Uterus (tissue), 3 donors: ENCODE measurements at regions not wholly inside any gene's neighbourhood (a gene's known extent, or its start where the extent isn't known, plus 50 kb on each side); places are given as distances from the start of the nearest gene placed in this dataset.
"Not testable (repeated sequence)": the region's sequence is repeated elsewhere in the genome, so short reads cannot be mapped to it uniquely, and the experiment has no call there.

Experiments
- DNase-seq, 2 donors: peaks; one replicate each; pipeline ENCODE4 v3.0.0-alpha.2; 2019 to 2020
- H3K27ac ChIP-seq, 2 donors: fragments of 200-600 bp; sonication (generic); 1 replicate in 1 of 2; 2 replicates in 1 of 2; pipeline ENCODE4 v1.5.1; 2016 to 2018
- H3K27me3 ChIP-seq, 2 donors: fragments of 200-600 bp; sonication (generic); one replicate each; pipeline ENCODE4 v1.5.1; 2018 to 2019; ENCODE audit warnings: control low read depth in 1 of 2
- H3K36me3 ChIP-seq, 2 donors: fragments of 200-600 bp; sonication (generic); one replicate each; pipeline ENCODE4 v1.5.1; 2019; ENCODE audit warnings: control low read depth in 1 of 2
- H3K4me1 ChIP-seq, 2 donors: fragments of 200-600 bp; sonication (generic); one replicate each; pipeline ENCODE4 v1.5.1; 2018 to 2019; ENCODE audit warnings: control low read depth in 1 of 2
- H3K4me3 ChIP-seq, 2 donors: fragments of 200-600 bp; sonication (generic); 1 replicate in 1 of 2; 2 replicates in 1 of 2; pipeline ENCODE4 v1.5.1; 2018 to 2019; ENCODE audit warnings: mild to moderate bottlenecking in 1 of 2
- H3K9me3 ChIP-seq, 2 donors: fragments of 200-600 bp; sonication (generic); one replicate each; pipeline ENCODE4 v1.5.1; 2019; ENCODE audit warnings: control low read depth in 1 of 2
- POLR2A ChIP-seq, 2 donors: fragments of 450-650 bp; IDR thresholded peaks; one replicate each; pipeline ENCODE4 v1.6.1; 2016; ENCODE audit warnings: antibody characterized with exemption in 2 of 2, mild to moderate bottlenecking in 1 of 2, moderate library complexity in 1 of 2
- intact Hi-C: fragments of 100-400 bp; cut with DNase I; formaldehyde crosslinking; loops from one replicate; pipeline ENCODE4 v1.15.1; 2023; ENCODE audit warnings: low total_unique reads
- TF ChIP-seq, protein P1 (sequence below), 4 experiments: fragments of 200-600 bp in 2 of 4; fragments of 450-650 bp in 2 of 4; sonication (generic) in 2 of 4; IDR thresholded peaks; one replicate each; pipeline ENCODE4 v1.5.1; 2016 to 2019; ENCODE audit warnings: antibody characterized with exemption in 4 of 4, mild to moderate bottlenecking in 2 of 4, moderate library complexity in 1 of 4
- donor health status: DM: yes; HTN: yes; CAD: no.

GRCh38 chr3:20842002-20842401 is 656.0 kb upstream of the SGO1 start:
- TF ChIP-seq, protein P1, sequence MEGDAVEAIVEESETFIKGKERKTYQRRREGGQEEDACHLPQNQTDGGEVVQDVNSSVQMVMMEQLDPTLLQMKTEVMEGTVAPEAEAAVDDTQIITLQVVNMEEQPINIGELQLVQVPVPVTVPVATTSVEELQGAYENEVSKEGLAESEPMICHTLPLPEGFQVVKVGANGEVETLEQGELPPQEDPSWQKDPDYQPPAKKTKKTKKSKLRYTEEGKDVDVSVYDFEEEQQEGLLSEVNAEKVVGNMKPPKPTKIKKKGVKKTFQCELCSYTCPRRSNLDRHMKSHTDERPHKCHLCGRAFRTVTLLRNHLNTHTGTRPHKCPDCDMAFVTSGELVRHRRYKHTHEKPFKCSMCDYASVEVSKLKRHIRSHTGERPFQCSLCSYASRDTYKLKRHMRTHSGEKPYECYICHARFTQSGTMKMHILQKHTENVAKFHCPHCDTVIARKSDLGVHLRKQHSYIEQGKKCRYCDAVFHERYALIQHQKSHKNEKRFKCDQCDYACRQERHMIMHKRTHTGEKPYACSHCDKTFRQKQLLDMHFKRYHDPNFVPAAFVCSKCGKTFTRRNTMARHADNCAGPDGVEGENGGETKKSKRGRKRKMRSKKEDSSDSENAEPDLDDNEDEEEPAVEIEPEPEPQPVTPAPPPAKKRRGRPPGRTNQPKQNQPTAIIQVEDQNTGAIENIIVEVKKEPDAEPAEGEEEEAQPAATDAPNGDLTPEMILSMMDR (IDR thresholded peaks at IDR 0.05) = no peak
- TF ChIP-seq POLR2A (IDR thresholded peaks at IDR 0.05) = no peak
- H3K4me3 ChIP-seq = no peak overlapping the region
- H3K27ac ChIP-seq = no peak overlapping the region
- H3K9me3 ChIP-seq = no peaks in the 10 kb centered on the region
- intact Hi-C loops = no loop called here
- H3K27me3 ChIP-seq = no peaks in the 10 kb centered on the region
- no peaks in the 10 kb centered on the region for H3K4me1 ChIP-seq
- DNase-seq = no peak
- no peaks in the 10 kb centered on the region for H3K36me3 ChIP-seq

GRCh38 chr3:20837676-20838302 is 651.8 kb upstream of the SGO1 start:
- Histone ChIP-seq H3K36me3 (no peaks in the 10 kb centered on the region), H3K4me3 (no peak overlapping the region), H3K4me1 (no peaks in the 10 kb centered on the region), H3K27me3 (no peaks in the 10 kb centered on the region), H3K27ac (no peak overlapping the region), H3K9me3 (no peaks in the 10 kb centered on the region)
- intact Hi-C loops = no loop called here
- no peak for DNase-seq
- TF ChIP-seq, protein P1 (IDR thresholded peaks at IDR 0.05) = no peak
- TF ChIP-seq POLR2A (IDR thresholded peaks at IDR 0.05) = no peak

DNA sequence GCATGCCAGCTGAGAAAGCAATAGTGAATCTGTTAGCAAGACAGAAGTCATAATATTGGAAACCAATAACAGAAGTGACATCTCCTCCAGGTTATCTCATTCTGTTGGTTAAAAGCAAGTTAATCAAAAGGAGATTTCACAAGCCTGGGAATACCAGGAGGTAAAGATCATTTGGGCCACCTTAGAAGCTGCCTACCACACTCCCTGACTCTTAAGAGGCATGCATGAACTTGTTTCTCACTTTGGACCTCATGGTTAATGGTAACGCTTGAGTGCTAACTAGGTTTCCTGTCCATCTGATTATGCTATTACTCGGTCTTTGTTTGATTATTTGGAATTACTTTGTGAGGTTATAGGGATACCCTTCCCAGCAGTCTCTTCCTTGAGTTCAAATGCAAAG is 650.8 kb upstream of the SGO1 start:
- H3K27me3 ChIP-seq = no peaks in the 10 kb centered on the region
- no peak for DNase-seq
- no peaks in the 10 kb centered on the region for H3K9me3 ChIP-seq
- H3K4me3 ChIP-seq = no peak overlapping the region
- H3K4me1 ChIP-seq = no peaks in the 10 kb centered on the region
- no peak overlapping the region for H3K27ac ChIP-seq
- no peaks in the 10 kb centered on the region for H3K36me3 ChIP-seq
- no peak for TF ChIP-seq POLR2A (IDR thresholded peaks at IDR 0.05)
- TF ChIP-seq, protein P1 (IDR thresholded peaks at IDR 0.05) = no peak
- intact Hi-C loops = no loop called here

- Histone ChIP-seq H3K27ac (no peak overlapping the region), H3K36me3 (no peaks in the 10 kb centered on the region), H3K4me1 (no peaks in the 10 kb centered on the region), H3K9me3 (no peaks in the 10 kb centered on the region), H3K27me3 (no peaks in the 10 kb centered on the region), H3K4me3 (no peak overlapping the region)
- no peak for DNase-seq
- no peak for TF ChIP-seq POLR2A (IDR thresholded peaks at IDR 0.05)
- TF ChIP-seq, protein P1 (IDR thresholded peaks at IDR 0.05) = no peak
- intact Hi-C loops = no loop called here
These were observed 647.0 kb upstream of the SGO1 start for GRCh38 chr3:20832963-20833362.

DNA sequence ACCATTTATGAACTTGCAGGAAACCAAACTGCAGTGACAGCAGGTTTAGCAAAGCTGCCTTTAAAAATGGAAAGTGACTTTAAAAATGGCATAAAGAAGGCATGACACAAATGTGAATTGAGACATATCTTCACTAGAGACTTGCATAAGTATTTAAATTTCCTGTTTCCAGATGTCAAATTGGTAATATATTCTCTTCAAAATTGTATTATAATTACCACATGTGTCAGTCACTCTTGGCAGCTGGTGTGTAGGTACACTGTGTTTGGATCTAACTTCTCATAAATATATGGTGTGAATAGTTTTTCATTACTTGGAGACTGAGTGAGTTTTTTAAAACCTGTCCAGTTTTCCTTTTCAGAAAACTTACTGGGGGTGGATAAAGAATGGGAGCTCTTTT is 636.2 kb upstream of the SGO1 start:
- Histone ChIP-seq H3K4me3 (no peak overlapping the region), H3K9me3 (no peaks in the 10 kb centered on the region), H3K27me3 (no peaks in the 10 kb centered on the region), H3K27ac (no peak overlapping the region), H3K4me1 (no peaks in the 10 kb centered on the region), H3K36me3 (no peaks in the 10 kb centered on the region)
- TF ChIP-seq, protein P1 (IDR thresholded peaks at IDR 0.05) = no peak
- intact Hi-C loops = no loop called here
- DNase-seq = no peak

GRCh38 chr3:20820872-20821271 is 634.9 kb upstream of the SGO1 start:
- H3K4me3 ChIP-seq, H3K4me1 ChIP-seq, H3K27me3 ChIP-seq, H3K36me3 ChIP-seq, intact Hi-C loops, H3K27ac ChIP-seq, DNase-seq, H3K9me3 ChIP-seq: not testable (repeated sequence)
